ENCODE measurements at regions not wholly inside any gene's neighbourhood (a gene's known extent, or its start where the extent isn't known, plus 50 kb on each side); places are given as distances from the start of the nearest gene placed in this dataset.

DNA sequence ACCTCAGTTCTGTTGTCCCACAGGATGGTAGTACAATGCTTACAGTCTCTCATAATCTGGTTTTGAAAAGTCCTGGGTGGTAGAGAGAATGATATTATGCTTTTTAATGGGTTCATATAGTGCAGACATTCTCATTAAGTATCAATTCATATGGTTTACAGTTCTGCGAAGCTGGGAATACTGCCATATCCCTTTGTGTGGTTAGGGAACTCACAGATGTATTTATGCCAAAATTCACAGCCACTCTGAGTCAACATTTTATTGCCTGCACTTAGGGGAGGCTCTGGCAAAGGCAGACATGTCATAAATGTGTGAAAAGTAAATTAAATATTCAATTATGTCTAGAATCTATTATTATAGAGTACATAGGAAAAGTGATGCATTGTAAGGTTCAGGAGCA is 808.2 kb downstream of the SUCLG1 start:
- peak; percentile 5 for DNase-seq

DNA sequence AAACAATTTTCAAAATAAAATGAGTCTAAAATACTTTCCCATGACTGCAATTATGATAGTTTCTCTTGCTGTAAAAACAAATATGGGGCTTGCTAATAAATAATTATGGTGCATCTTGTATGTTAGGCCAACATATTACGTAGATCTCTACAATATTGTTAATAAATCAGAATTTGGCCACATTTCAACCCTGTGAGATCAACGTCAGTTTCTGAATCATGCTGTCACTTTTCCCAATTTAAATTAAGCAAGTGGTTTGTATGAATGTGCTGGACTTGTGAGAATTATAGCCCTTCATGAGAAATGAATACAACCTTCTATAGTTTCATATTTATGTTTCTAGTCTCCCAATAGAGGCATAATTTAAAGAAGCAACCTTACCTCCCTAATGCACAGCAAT is 808.9 kb downstream of the SUCLG1 start:
- no peak for DNase-seq

DNA sequence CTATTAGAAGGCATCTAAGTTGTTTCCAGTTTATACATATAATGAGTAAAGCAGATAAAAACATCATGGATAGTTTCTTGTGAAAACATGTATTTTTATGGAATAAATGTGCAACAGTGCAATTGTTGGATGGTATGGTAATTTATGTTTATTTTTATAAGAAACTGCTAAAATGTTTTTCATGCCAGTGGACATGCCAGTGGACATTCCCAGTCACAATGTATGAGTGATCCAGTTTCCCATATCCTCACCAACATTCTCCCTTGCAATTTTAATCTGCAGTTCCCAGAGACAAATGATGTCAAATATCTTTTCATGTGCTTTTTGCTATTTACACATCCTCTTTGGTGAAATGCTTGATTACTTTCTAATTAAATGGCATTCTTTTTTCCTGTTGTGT is 818.6 kb downstream of the SUCLG1 start:
- no peak for DNase-seq

DNA sequence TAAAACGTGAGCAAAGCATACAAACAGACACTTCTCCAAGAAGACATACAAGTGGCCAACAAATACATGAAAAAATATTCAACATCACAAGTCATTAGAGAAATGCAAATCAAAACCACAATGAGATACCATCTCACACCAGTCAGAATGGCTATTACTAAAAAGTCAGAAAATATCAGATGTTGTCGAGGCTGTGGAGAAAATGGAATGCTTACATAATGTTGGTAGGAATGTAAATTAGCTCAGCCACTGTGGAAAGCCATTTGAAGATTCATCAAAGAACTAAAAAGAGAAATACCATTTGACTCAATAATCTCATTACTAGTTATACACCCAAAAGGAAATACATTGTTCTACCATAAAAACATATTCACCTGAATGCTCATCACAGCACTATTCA is 825.7 kb downstream of the SUCLG1 start:
- DNase-seq: no peak

DNA sequence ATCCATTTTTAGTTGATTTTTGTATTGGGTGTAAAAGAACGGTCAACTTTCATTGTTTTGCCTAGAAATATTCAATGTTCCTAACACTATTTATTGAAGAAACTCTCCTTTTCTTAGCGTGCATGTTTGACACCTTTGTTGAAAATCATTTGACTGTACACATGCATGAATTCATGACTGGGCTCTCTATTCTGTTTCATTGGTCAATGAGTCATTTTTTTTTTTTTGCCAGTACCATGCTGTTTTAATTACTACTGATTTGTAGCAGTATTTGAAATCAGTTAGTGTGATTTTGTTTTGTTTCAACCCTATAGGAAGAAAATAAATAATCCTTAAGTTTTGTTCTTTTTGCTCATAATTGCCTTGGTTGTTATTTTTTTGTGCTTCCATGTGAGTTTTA is 828.7 kb downstream of the SUCLG1 start:
- DNase-seq: no peak

DNA sequence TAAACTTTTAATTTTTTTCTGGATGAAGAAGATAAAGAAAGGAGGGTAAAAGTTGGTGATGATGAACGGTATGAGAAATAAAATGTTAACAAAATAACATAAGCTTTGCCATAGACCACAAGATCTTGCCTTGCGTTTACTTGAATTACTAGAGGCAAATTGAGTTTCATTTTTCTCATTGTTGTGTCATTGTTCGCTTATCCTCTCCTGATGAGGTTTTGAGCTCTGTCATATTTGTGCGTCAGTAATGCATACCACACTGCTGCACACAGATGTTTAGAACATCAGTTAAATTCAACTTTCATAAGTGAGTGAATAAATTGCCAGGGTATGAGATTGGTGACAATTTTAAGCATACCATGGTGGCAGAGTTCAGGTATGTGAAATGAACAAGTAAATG is 843.6 kb downstream of the SUCLG1 start:
- DNase-seq: no peak

DNA sequence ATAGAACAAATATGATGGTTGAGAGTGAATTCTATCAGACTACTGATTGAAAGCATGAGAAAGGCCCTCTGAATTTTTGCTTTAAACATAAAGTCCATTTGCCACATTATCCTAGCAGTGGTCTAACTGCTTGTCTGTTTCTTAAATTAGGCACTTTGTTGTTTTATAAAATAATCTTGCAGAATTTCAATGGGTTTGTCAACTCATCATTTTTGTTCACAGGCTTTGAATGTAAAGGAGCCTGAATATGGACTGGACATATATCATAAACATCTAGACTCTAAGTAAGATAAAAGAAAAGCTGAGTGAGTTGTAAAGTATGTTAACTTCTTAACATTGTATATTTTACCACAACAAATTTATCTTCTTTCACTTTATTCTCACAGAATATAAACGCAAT is 845.9 kb downstream of the SUCLG1 start:
- no peak for DNase-seq

DNA sequence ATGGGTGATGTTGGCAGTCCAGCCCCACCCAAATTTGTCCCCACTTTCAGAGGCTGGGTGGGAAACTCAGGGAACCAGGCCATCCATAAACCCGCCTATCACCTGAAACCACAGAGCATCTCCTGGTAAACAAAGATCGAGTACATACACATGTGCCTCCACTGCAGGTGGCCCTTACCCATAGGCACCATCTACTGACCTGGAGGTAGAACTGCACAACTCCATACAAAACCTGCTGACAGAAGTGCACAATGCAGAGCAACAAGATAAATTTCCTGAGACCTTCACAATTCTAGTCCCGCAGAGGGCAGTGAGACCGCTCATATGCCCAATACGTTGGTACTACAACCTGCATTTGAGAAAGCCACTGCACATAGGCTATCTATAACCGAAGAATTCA is 856.3 kb downstream of the SUCLG1 start:
- DNase-seq: no peak

DNA sequence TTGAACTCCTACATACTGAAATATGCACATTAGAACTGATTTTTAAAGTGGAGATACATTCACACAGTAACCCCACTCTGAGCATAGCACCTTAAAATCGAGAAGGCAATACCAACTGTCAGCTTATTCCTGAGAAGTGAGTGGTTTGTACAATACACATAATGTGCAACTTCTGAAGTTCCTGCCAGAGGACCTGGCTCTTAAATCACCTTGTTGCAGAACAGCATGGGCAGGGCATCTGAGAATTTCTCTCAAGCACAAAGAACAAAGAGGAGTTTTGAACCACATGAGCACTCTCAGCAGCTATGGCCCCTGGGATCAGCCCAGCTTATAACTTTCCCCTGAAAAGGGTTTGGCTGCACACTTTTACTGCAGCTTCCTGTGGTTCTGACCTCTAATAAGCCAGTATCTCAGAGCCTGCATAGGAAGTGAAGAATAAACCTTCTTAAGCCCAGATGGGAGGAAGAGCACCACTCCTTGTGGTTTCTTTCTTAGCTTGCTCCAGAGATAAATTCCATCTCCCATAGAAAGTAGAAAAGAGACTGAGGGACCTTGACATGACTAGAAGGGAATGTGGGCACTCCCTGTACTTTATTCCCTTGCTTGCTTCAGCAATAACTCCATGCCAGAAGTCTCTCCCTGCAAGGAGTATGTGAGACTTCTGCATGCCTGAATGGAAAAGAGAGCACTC is 862.3 kb downstream of the SUCLG1 start:
- no peak for DNase-seq

DNA sequence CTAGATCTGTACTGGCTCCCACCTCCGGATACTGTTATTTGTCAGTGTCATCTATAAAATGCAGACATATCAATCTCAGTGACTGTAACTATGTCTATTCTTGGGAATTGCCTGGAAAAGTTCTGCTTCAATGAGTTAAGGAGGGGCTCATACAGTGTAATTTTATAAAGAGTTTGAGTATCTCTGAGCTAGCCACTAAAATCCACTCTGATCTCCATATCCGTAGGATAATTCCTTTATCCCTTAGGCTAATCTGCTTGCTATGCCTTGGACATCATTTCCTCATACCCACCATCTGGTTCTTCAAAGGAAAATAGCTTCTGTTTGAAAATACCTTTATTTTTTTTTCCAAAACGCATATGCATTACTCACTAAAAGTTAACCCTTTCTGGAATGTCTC is 863.2 kb downstream of the SUCLG1 start:
- no peak for DNase-seq

DNA sequence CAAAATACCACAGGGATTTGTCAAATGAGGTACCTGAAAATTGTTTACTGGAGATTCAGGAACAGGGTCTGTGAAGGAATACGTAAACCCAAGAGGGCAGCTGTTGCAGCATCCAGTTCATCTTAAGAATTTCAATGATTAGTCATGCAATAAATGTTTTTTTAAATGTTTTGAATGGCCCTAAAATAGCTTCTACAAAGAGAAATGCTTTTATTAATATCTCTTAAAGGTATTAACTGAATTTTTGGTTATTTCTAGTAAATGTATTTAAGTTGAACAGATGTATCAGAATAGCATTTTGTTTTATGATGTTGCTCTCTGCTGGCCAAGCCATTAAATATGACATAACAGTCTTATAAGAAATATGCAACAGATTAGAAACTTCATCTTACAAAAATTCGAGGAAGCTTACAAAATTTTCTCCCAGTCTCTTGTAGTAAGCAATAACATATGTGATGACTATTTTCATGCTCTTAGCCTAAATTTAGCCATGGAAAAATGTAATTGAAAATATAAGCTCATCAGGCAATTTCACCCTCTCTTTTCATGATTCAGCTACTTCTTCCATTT is 863.9 kb downstream of the SUCLG1 start:
- peak; percentile 36 for DNase-seq

DNA sequence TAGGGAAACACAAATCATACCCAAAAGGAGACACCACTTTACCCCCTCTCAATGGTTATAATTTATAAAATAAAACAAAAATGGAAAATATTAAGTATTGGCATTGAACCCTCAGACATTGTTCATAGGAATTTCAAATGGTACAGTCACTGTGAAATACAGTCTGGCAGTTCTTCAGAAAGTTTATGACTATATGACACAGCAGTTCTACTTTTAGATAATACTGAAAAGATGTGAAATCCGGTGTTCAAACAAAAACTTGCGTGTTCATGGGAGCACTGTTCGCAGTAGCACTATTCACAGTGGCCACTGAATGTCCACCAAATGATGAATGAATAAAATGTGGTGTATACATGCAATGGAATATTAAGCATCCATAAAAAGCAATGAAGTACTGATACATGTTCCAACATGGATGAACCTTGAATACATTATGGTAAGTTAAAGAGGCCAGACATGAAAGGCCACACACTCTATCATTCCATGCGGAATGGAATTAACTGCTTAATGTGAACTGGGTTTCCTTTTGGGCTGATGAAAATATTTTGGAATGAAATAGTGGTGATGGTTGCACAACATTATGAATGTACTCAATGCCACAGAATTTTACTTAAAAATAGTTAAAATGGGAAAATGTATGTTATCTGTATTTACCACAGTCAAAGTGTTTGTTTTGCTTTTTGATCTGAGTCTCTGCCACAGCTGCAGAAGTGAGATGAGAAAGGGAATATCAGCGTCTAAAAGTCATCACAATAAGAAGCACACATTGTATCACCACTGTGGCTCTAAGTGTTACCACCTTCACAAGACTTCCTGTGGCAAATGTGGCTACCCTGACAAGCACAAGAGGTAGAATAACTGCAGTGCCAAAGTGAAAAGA is 864.6 kb downstream of the SUCLG1 start:
- no peak for DNase-seq

DNA sequence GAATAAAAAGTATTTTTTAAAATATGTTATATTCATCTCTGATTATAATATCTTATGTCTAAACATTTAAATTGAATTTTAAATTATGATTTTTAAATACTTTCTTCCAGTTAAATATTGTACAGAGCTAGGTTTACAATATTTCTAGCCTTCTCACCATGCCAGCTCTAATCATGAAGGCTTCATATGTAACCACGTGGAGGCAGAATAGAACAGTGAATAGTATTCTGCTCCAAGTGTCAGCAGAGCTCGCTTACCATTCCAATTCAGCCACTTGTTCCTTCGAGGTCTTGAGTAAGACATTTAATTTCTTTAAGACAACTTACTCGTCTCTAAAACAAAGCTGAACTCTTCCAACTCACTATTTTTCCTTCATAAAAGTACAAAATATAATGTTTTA is 871.8 kb downstream of the SUCLG1 start:
- DNase-seq: no peak

DNA sequence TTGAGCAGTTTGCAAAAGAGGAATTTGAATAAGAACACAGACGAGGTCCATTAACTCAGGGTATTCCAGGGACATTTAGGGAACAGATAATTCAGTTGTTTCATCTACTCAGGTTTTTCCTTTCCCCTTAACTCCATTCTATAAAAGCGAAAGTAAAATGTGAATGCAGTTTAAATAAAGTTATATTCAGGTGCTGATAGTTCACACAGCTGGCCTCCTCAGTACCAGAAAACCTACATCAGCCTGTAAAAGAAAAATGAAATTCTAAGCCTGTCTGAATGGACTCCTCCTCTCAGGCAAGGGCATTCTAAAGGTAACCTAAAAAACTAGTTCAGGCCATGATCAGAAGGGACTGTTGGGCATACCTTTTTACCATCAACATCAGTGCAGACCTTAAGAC is 873.8 kb downstream of the SUCLG1 start:
- DNase-seq: no peak

DNA sequence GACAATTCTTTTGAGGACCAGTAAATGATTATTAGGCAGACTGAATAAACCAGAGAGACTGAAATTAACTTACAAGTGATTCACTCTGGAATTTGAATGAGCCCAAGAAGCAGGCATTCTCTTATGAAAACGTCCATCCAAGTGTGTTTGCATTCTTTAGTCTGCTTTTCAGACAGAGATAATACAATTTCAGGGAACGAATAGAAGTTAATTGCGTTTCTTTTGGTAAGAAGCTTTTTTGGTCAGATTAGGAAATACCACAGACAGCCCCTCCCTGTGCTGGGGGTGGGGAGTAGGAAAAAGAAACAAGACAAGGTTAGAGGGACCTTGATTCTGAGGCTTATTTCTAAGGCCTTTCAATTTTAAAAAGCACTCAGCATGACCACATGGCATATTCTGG is 874.4 kb downstream of the SUCLG1 start:
- DNase-seq: no peak

DNA sequence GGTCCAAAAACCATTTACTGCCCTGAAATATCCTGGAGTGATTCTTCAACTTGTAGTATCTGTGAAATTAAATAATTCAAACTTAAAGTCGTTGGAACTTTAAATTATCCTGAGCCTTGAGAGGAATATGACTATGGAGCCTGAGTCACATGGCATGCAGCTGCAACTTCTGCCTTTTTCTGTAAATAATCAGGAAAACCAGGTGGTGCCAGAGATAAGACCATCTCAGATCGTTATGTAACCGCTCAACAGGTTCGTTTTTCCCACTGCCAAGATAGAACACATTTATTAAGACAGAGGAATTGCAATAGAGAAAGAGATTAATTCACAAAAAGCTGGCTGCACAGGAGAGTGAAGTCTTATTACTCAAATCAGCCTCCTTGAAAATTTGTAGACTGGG is 876.5 kb downstream of the SUCLG1 start:
- no peak for DNase-seq

DNA sequence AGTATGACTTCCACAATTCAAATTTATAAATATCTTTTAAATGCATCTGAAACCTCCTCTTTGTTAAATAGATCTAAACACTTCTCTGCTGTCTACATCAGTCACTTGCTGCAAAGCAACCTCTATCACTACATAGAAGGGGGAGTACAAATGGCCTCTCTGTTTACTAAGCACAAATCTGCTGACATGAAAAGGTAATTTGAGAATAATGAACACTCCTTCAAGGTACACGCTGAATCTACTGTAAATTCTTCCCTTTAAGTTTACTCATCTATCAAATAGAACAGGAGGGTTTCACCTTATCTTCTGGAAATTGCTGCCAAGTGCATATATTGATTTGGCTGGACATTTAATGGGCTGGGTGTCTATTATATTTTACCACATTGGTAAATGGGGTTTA is 879.6 kb downstream of the SUCLG1 start:
- DNase-seq: no peak

DNA sequence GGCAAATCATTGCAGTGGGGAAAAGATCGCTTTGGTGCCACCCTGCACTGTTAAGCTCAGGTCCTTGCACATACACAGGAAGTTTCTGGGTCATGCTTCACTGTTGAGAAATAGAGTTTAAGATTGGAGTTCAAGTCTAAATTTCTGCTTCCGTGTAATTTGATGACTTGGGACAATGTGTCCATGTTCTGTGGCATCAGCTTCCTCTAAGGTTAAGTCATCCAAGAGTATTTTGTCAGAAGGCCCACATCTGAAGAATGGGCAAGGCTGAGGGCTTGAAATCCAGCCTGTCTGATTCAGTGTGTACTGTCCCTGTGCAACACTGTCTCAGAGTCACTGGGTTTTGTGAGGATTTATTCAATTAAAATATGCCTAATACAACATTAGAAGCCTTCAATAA is 880.7 kb downstream of the SUCLG1 start:
- no peak for DNase-seq

DNA sequence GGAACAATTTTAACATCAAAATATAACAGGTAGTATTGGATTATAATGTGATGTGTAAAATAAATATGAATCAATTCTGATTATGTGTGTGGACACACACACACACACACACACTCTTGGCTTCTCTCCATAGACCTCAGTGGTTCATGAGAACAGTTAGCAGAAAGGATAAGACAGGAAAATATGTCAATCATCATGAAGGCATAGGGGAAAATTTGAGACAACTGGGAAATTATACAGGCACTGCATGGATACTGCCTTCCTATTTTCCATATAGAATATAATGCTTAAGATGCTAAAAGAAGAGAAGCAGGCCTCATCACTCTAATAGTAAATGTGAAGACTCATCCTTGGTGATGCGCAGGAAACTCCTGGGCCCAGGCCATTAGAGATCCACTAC is 884.5 kb downstream of the SUCLG1 start:
- DNase-seq: no peak

DNA sequence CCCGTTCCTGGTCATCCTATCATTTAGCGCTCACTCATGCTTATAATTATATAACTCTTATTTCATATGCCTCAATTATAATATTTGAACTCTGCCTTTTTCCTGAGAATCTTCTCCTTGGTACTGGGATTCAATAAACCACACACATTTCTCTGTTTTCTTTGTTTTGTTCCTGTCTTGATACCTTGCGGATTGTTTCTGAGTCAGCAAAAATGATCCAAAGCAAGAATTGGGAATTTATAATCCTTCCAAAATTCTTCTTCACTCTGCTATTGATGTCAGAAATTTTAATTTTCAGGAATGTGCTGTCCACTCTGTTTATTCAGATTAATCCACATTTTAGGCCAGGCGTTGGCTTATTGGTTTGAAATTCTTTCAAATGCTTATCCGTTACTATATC is 886.0 kb downstream of the SUCLG1 start:
- DNase-seq: no peak

DNA sequence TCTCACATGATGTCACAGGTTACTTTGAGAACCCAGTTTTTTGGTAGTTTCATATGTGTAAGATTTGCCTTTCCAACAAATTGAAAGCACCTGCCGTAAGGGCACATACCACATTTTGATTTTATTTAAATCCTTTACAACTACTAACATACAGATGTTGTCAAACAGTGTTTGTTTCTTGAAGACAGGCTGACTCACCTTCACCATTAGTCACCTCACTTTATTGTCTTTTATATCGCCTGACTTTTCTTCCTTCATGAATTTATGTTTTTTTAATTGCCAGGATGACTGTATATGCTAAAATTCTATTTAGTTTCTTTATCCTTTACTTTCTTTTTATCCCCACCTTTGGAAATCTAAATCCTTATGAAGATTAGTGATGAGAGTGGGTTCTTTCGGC is 886.7 kb downstream of the SUCLG1 start:
- no peak for DNase-seq

DNA sequence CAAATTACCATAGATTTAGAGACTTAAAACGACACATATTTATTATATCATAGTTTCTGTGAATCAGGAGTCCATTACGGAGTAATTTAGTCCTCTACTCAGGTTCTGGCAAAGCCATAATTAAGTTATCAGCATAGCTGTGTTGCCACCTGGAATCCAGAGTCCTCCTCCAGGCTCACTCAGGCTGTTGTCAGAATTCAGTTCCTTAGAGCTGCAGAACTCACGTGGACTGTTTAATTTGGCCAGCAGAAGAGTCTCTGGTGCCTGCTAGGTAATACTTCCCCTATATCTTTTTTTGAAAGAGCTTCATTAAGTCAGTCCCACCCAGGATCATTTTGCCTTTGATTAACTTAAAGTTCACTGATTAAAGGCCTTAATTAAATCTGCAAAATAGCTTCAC is 891.5 kb downstream of the SUCLG1 start:
- no peak for DNase-seq

DNA sequence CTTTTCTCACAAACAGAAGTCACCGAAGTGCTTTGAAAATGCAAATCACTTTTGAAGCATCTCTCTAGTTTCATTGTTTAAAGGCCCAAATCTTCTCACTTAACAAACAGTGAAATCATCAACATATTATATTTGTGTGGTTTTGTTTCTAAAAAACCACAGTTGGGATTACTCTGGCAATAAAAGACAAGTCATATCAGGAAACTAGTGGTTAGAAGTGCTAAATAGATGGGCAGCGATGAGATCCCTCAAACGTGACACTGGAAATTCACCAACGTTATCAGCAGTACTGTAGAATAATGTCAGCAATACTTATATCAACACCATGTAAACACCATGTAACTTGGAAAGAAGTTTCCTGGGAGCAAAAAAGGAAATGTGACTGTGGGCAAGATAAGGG is 893.5 kb downstream of the SUCLG1 start:
- no peak for DNase-seq

Measured in muscle of arm (tissue), 1 donor.